NCI-H2029 (cell line): ENCODE measurements at regions not wholly inside any gene's neighbourhood (a gene's known extent, or its start where the extent isn't known, plus 50 kb on each side); places are given as distances from the start of the nearest gene placed in this dataset.
"Not testable (repeated sequence)": the region's sequence is repeated elsewhere in the genome, so short reads cannot be mapped to it uniquely, and the experiment has no call there.

Experiments
- DNase-seq: peaks from one replicate; lab custom pipeline; 2025; lab: John Stamatoyannopoulos, UW

- DNase-seq = no peak
Measured at GRCh38 chr9:11144746-11145145, 531.9 kb upstream of the PTPRD start.

GRCh38 chr9:11148189-11148588 is 535.4 kb upstream of the PTPRD start:
- no peak for DNase-seq

- no peak for DNase-seq
Measured at GRCh38 chr9:11149065-11149464, 536.3 kb upstream of the PTPRD start.

- DNase-seq = no peak
Measured at GRCh38 chr9:11158063-11158462, 545.3 kb upstream of the PTPRD start.

GRCh38 chr9:11158676-11159075 is 545.9 kb upstream of the PTPRD start:
- no peak for DNase-seq

GRCh38 chr9:11159318-11159862 is 546.6 kb upstream of the PTPRD start:
- DNase-seq = no peak

- DNase-seq = no peak
Measured at GRCh38 chr9:11163843-11164242, 551.0 kb upstream of the PTPRD start.

GRCh38 chr9:11182001-11182400 is 569.2 kb upstream of the PTPRD start:
- DNase-seq = no peak

GRCh38 chr9:11190719-11191118 is 577.9 kb upstream of the PTPRD start:
- DNase-seq = no peak

GRCh38 chr9:11192993-11193392 is 580.2 kb upstream of the PTPRD start:
- no peak for DNase-seq

GRCh38 chr9:11194246-11194645 is 581.4 kb upstream of the PTPRD start:
- DNase-seq = peak; percentile 46

GRCh38 chr9:11196840-11197365 is 584.1 kb upstream of the PTPRD start:
- not testable (repeated sequence) for DNase-seq

- no peak for DNase-seq
Measured at GRCh38 chr9:11199335-11199734, 586.5 kb upstream of the PTPRD start.

GRCh38 chr9:11204521-11204920 is 591.7 kb upstream of the PTPRD start:
- no peak for DNase-seq

GRCh38 chr9:11206925-11207324 is 594.1 kb upstream of the PTPRD start:
- no peak for DNase-seq

- DNase-seq = no peak
Measured at GRCh38 chr9:11233696-11234095, 620.9 kb upstream of the PTPRD start.

- no peak for DNase-seq
Measured at GRCh38 chr9:11235061-11235460, 622.3 kb upstream of the PTPRD start.

- no peak for DNase-seq
Measured at GRCh38 chr9:11241779-11242178, 629.0 kb upstream of the PTPRD start.

GRCh38 chr9:11257992-11258391 is 645.2 kb upstream of the PTPRD start:
- DNase-seq = no peak

GRCh38 chr9:11269036-11269435 is 656.2 kb upstream of the PTPRD start:
- no peak for DNase-seq

- DNase-seq = no peak
Measured at GRCh38 chr9:11275158-11275695, 662.4 kb upstream of the PTPRD start.

GRCh38 chr9:11312966-11313365 is 700.2 kb upstream of the PTPRD start:
- DNase-seq = peak; percentile 12

- no peak for DNase-seq
Measured at GRCh38 chr9:11318946-11319345, 706.1 kb upstream of the PTPRD start.

- DNase-seq = no peak
Measured at GRCh38 chr9:11319538-11319937, 706.7 kb upstream of the PTPRD start.
